Transverse colon (tissue), 4 donors: ENCODE measurements at regions not wholly inside any gene's neighbourhood (a gene's known extent, or its start where the extent isn't known, plus 50 kb on each side); places are given as distances from the start of the nearest gene placed in this dataset.

Experiments used
- POLR2A ChIP-seq: fragments of 450-650 bp; IDR thresholded peaks from one replicate; pipeline ENCODE4 v1.6.1; 2016; ENCODE audit warnings: antibody characterized with exemption, mild to moderate bottlenecking, moderate library complexity
- POLR2AphosphoS5 ChIP-seq, 3 donors: sonication (generic); formaldehyde crosslinking; IDR thresholded peaks; one replicate each; pipeline ENCODE4 v1.6.1; 2016; ENCODE audit warnings: antibody characterized with exemption in 3 of 3
- TF ChIP-seq, protein P1 (sequence below), 5 experiments: fragments of 200-600 bp in 3 of 5; fragments of 450-650 bp in 2 of 5; sonication (generic) in 3 of 5; IDR thresholded peaks; 1 replicate in 2 of 5; 2 replicates in 3 of 5; pipeline ENCODE4 v1.5.1; 2016 to 2017; ENCODE audit warnings: antibody characterized with exemption in 5 of 5, inconsistent platforms in 3 of 5, mild to moderate bottlenecking in 2 of 5, moderate library complexity in 1 of 5

DNA sequence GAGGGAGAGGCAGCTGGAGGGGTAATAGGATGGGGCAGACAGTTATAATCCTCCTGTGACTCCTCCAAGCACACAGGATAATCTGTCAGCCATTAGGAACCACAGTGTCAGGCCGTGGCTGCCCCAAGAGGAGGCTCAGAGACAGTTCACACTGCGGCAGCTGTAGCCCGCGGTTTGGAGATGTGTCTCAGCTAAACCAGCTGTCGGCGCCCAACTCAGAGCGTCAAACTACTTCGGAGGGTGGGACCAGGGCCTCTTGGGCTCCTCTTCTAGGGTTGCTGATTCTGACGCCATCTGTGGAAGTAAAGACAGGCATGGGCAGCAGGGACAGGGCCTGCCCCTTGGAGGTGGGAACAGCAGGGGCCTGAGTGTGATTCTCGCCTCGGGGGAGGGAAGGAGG lies 309.8 kb downstream of the CDC5L start:
- TF ChIP-seq, protein P1, sequence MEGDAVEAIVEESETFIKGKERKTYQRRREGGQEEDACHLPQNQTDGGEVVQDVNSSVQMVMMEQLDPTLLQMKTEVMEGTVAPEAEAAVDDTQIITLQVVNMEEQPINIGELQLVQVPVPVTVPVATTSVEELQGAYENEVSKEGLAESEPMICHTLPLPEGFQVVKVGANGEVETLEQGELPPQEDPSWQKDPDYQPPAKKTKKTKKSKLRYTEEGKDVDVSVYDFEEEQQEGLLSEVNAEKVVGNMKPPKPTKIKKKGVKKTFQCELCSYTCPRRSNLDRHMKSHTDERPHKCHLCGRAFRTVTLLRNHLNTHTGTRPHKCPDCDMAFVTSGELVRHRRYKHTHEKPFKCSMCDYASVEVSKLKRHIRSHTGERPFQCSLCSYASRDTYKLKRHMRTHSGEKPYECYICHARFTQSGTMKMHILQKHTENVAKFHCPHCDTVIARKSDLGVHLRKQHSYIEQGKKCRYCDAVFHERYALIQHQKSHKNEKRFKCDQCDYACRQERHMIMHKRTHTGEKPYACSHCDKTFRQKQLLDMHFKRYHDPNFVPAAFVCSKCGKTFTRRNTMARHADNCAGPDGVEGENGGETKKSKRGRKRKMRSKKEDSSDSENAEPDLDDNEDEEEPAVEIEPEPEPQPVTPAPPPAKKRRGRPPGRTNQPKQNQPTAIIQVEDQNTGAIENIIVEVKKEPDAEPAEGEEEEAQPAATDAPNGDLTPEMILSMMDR (IDR thresholded peaks at IDR 0.05), result no peak
- no peak for TF ChIP-seq POLR2AphosphoS5 (IDR thresholded peaks at IDR 0.05)
- no peak for TF ChIP-seq POLR2A
